SK-N-SH (cell line): ENCODE measurements at regions not wholly inside any gene's neighbourhood (a gene's known extent, or its start where the extent isn't known, plus 50 kb on each side); places are given as distances from the start of the nearest gene placed in this dataset.

Source experiments
- CTCF ChIP-seq: fragments of 200-600 bp; sonication (generic); IDR thresholded peaks from 2 replicates; pipeline ENCODE4 v1.6.1; 2017; ENCODE audit warnings: antibody characterized with exemption, mild to moderate bottlenecking, moderate library complexity
- EP300 ChIP-seq, 2 experiments: IDR thresholded peaks; 2 replicates each; pipeline versions ENCODE4 v1.4.0 to v1.6.1; 2012; ENCODE audit warnings: borderline replicate concordance in 1 of 2, low read depth in 1 of 2, low read length in 1 of 2
- POLR2AphosphoS5 ChIP-seq: IDR thresholded peaks from 2 replicates; pipeline ENCODE4 v1.6.1; 2012; ENCODE audit warnings: low read depth, low read length
- RAD21 ChIP-seq: IDR thresholded peaks from 2 replicates; pipeline ENCODE4 v1.6.1; 2012; ENCODE audit warnings: mild to moderate bottlenecking, low read length
- RFX5 ChIP-seq: IDR thresholded peaks from 2 replicates; pipeline ENCODE4 v1.6.1; 2012; ENCODE audit warnings: mild to moderate bottlenecking, improper control_type of control experiment, low read length
- YY1 ChIP-seq: IDR thresholded peaks from 2 replicates; pipeline ENCODE4 v1.4.0; 2012; ENCODE audit warnings: low read depth, mild to moderate bottlenecking
- TF ChIP-seq, protein P1 (sequence below): IDR thresholded peaks from 2 replicates; pipeline ENCODE4 v1.4.0; 2012; ENCODE audit warnings: low read depth, borderline replicate concordance
- TF ChIP-seq, protein P2 (sequence below): IDR thresholded peaks from 2 replicates; pipeline ENCODE4 v1.4.0; 2012; ENCODE audit warnings: low read depth

GRCh38 chr16:20178297-20178696, 104.6 kb upstream of the GPR139 start:
- TF ChIP-seq, protein P1, sequence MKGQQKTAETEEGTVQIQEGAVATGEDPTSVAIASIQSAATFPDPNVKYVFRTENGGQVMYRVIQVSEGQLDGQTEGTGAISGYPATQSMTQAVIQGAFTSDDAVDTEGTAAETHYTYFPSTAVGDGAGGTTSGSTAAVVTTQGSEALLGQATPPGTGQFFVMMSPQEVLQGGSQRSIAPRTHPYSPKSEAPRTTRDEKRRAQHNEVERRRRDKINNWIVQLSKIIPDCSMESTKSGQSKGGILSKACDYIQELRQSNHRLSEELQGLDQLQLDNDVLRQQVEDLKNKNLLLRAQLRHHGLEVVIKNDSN: no peak
- TF ChIP-seq CTCF (no peak), EP300 (IDR thresholded peaks at IDR 0.05; ENCODE audit: borderline replicate concordance in 1 of 2, low read depth in 1 of 2, low read length in 1 of 2) (no peak), RFX5 (no peak), YY1 (no peak), POLR2AphosphoS5 (no peak), RAD21 (no peak)
- TF ChIP-seq, protein P2, sequence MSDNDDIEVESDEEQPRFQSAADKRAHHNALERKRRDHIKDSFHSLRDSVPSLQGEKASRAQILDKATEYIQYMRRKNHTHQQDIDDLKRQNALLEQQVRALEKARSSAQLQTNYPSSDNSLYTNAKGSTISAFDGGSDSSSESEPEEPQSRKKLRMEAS: no peak
